GM23338 (cell line): ENCODE measurements at regions not wholly inside any gene's neighbourhood (a gene's known extent, or its start where the extent isn't known, plus 50 kb on each side); places are given as distances from the start of the nearest gene placed in this dataset.

Source experiments
- ATAC-seq: fragments of 200-7000 bp; cut with Tn5 transposase; 3 replicates; pipeline ENCODE4 v1.9.1; 2020
- DNase-seq: peaks from one replicate; pipeline ENCODE4 v3.0.0-alpha.2; 2015; ENCODE audit warnings: low spot score
- H2AFZ ChIP-seq: fragments of 200-600 bp; sonication (generic); 2 replicates; pipeline ENCODE4 v1.8.0; 2016; ENCODE audit warnings: antibody characterized with exemption, mild to moderate bottlenecking, moderate library complexity
- H3F3A ChIP-seq: fragments of 200-600 bp; sonication (generic); replicated peaks from 2 replicates; pipeline ENCODE4 v1.8.0; 2017; ENCODE audit warnings: antibody characterized with exemption, mixed run types, low read depth
- H3K27ac ChIP-seq: fragments of 200-600 bp; sonication (generic); 2 replicates; pipeline ENCODE4 v1.6.1; 2016; ENCODE audit warnings: low read depth
- H3K27me3 ChIP-seq: fragments of 200-600 bp; sonication (generic); 2 replicates; pipeline ENCODE4 v1.8.0; 2016; ENCODE audit warnings: mild to moderate bottlenecking, mixed run types, moderate library complexity; ENCODE audit not compliant: insufficient read depth
- H3K36me3 ChIP-seq: fragments of 200-600 bp; sonication (generic); 2 replicates; pipeline ENCODE4 v1.8.0; 2016; ENCODE audit warnings: mild to moderate bottlenecking; ENCODE audit not compliant: insufficient read depth
- H3K4me1 ChIP-seq: fragments of 200-600 bp; sonication (generic); 2 replicates; pipeline ENCODE4 v1.8.0; 2016; ENCODE audit warnings: mild to moderate bottlenecking, moderate library complexity; ENCODE audit not compliant: insufficient read depth
- H3K4me2 ChIP-seq: fragments of 200-600 bp; sonication (generic); 2 replicates; pipeline ENCODE4 v1.7.1; 2017; ENCODE audit warnings: mixed run types
- H3K4me3 ChIP-seq: fragments of 200-600 bp; sonication (generic); 2 replicates; pipeline ENCODE4 v1.6.1; 2016; ENCODE audit warnings: mixed run types
- H3K79me2 ChIP-seq: fragments of 200-600 bp; sonication (generic); replicated peaks from 2 replicates; pipeline ENCODE4 v1.8.0; 2017; ENCODE audit warnings: mild to moderate bottlenecking; ENCODE audit not compliant: insufficient read depth
- H3K9me2 ChIP-seq: fragments of 200-600 bp; sonication (generic); 2 replicates; pipeline ENCODE4 v1.8.0; 2017; ENCODE audit not compliant: insufficient read depth
- H4K20me1 ChIP-seq: fragments of 200-600 bp; sonication (generic); replicated peaks from 2 replicates; pipeline ENCODE4 v1.8.0; 2017; ENCODE audit warnings: mild to moderate bottlenecking; ENCODE audit not compliant: insufficient read depth
- H3K27ac Mint-ChIP-seq: 2 replicates; pipeline ENCODE4 v1.8.0; 2020; ENCODE audit warnings: inconsistent platforms, mild to moderate bottlenecking, moderate library complexity, mixed read lengths
- H3K27me3 Mint-ChIP-seq: 3 replicates; pipeline ENCODE4 v1.8.0; 2022; ENCODE audit warnings: low read depth, mild to moderate bottlenecking, moderate library complexity, mixed read lengths, inconsistent platforms; ENCODE audit not compliant: insufficient read depth, poor library complexity
- H3K36me3 Mint-ChIP-seq: 3 replicates; pipeline ENCODE4 v1.8.0; 2021; ENCODE audit warnings: low read depth, mild to moderate bottlenecking, inconsistent platforms, moderate library complexity, mixed read lengths
- H3K4me1 Mint-ChIP-seq: 3 replicates; pipeline ENCODE4 v1.8.0; 2020; ENCODE audit warnings: mild to moderate bottlenecking, inconsistent platforms, mixed read lengths
- H3K4me3 Mint-ChIP-seq: 3 replicates; pipeline ENCODE4 v1.8.0; 2021; ENCODE audit warnings: moderate library complexity, mild to moderate bottlenecking, inconsistent platforms, mixed read lengths
- H3K9me3 Mint-ChIP-seq: 3 replicates; pipeline ENCODE4 v1.8.0; 2020; ENCODE audit warnings: moderate library complexity, mild to moderate bottlenecking, inconsistent platforms, mixed read lengths
- CREB1 ChIP-seq: fragments of 250-450 bp; sonication (Bioruptor Pico); IDR thresholded peaks from 2 replicates; pipeline ENCODE4 v1.5.0; 2020; ENCODE audit warnings: low read depth, mild to moderate bottlenecking, moderate library complexity
- CTCF ChIP-seq, 2 experiments: fragments of 200-600 bp in 1 of 2; sonication (generic) in 1 of 2; conservative IDR thresholded peaks; 2 replicates each; pipeline versions ENCODE4 v1.5.1 to v1.6.1; 2016 to 2017; ENCODE audit warnings: antibody characterized with exemption in 2 of 2, low read depth in 2 of 2, mild to moderate bottlenecking in 2 of 2, moderate library complexity in 1 of 2
- ETS1 ChIP-seq: IDR thresholded peaks from 2 replicates; pipeline ENCODE4 v1.6.1; 2016; ENCODE audit warnings: antibody characterized with exemption
- EZH2 ChIP-seq: fragments of 200-600 bp; sonication (generic); IDR thresholded peaks from one replicate; pipeline ENCODE4 v1.8.0; 2017; ENCODE audit warnings: antibody characterized with exemption, mild to moderate bottlenecking, low read depth; ENCODE audit not compliant: unreplicated experiment
- EZH2phosphoT487 ChIP-seq: fragments of 200-600 bp; sonication (generic); IDR thresholded peaks from one replicate; pipeline ENCODE4 v1.8.1; 2018; ENCODE audit warnings: antibody characterized with exemption; ENCODE audit not compliant: unreplicated experiment
- JUNB ChIP-seq: IDR thresholded peaks from one replicate; pipeline ENCODE4 v1.6.1; 2016; ENCODE audit warnings: antibody characterized with exemption; ENCODE audit not compliant: unreplicated experiment
- NANOG ChIP-seq: IDR thresholded peaks from 2 replicates; pipeline ENCODE4 v1.6.1; 2016; ENCODE audit warnings: antibody characterized with exemption, borderline replicate concordance
- POLR2AphosphoS5 ChIP-seq: IDR thresholded peaks from 2 replicates; pipeline ENCODE4 v1.6.1; 2016; ENCODE audit warnings: antibody characterized with exemption, low read depth
- REST ChIP-seq: IDR thresholded peaks from one replicate; pipeline ENCODE4 v1.6.1; 2018; ENCODE audit warnings: antibody characterized with exemption; ENCODE audit not compliant: unreplicated experiment
- STAT1 ChIP-seq: IDR thresholded peaks from one replicate; pipeline ENCODE4 v1.6.1; 2016; ENCODE audit warnings: antibody characterized with exemption; ENCODE audit not compliant: unreplicated experiment
- ZNF114 ChIP-seq: fragments of 250-450 bp; sonication (Bioruptor Pico); IDR thresholded peaks from 2 replicates; pipeline ENCODE4 v1.5.0; 2020; ENCODE audit warnings: mild to moderate bottlenecking, moderate library complexity
- ZNF331 ChIP-seq: fragments of 250-450 bp; sonication (Bioruptor Pico); IDR thresholded peaks from 2 replicates; pipeline ENCODE4 v1.5.0; 2020; ENCODE audit warnings: low read depth, mild to moderate bottlenecking, moderate library complexity
- TF ChIP-seq, protein P1 (sequence below): fragments of 250-450 bp; sonication (Bioruptor Pico); IDR thresholded peaks from 2 replicates; pipeline ENCODE4 v1.5.0; 2020; ENCODE audit warnings: mild to moderate bottlenecking, moderate library complexity

DNA sequence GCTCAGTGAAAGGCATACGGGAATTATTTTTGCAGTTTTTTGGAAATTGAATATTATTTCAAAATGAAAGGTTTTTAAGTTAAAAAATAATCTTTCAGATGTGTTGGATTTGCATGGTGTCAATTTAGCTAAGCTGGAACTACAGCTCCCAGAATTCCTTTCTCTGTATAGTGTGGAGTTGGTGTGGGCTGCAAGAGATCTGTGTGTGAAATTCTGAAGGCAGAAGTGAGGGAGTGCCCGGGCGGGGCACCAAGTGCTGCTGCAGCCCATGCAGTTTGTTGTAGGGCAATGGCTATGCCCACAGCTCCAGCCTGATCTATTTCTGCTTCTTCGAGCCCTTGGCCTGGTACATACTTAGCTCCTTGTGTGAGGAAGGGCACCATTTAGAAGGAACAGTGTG, 60.5 kb upstream of the CSF1 start:
- Mint-ChIP-seq H3K36me3 (no peaks in the 10 kb centered on the region), H3K27me3 (no peaks in the 10 kb centered on the region), H3K4me3 (no peak overlapping the region), H3K9me3 (no peaks in the 10 kb centered on the region; the same call in 2 of the 3 replicates), H3K4me1 (no peaks in the 10 kb centered on the region), H3K27ac (no peak overlapping the region)
- Histone ChIP-seq H3K4me1 (no peaks in the 10 kb centered on the region), H3K27ac (no peak overlapping the region), H3K27me3 (no peaks in the 10 kb centered on the region), H3K36me3 (no peaks in the 10 kb centered on the region), H4K20me1 (no peaks in the 10 kb centered on the region; the same call in 1 of the 2 replicates), H3K79me2 (no peaks in the 10 kb centered on the region), H2AFZ (no peak overlapping the region), H3F3A (no peaks in the 10 kb centered on the region), H3K4me3 (no peak overlapping the region), H3K4me2 (no peak overlapping the region), H3K9me2 (no peaks in the 10 kb centered on the region; the same call in 1 of the 2 replicates)
- ATAC-seq, result no peak
- TF ChIP-seq JUNB (no peak), STAT1 (no peak), EZH2phosphoT487 (no peak), NANOG (no peak), REST (no peak), ZNF114 (CRISPR knock-in tag) (no peak), ZNF331 (CRISPR knock-in tag) (no peak), CREB1 (CRISPR knock-in tag) (no peak), CTCF (conservative IDR thresholded peaks at IDR 0.05; ENCODE audit: low read depth in 2 of 2) (no peak), POLR2AphosphoS5 (no peak), EZH2 (no peak), ETS1 (no peak)
- TF ChIP-seq, protein P1, sequence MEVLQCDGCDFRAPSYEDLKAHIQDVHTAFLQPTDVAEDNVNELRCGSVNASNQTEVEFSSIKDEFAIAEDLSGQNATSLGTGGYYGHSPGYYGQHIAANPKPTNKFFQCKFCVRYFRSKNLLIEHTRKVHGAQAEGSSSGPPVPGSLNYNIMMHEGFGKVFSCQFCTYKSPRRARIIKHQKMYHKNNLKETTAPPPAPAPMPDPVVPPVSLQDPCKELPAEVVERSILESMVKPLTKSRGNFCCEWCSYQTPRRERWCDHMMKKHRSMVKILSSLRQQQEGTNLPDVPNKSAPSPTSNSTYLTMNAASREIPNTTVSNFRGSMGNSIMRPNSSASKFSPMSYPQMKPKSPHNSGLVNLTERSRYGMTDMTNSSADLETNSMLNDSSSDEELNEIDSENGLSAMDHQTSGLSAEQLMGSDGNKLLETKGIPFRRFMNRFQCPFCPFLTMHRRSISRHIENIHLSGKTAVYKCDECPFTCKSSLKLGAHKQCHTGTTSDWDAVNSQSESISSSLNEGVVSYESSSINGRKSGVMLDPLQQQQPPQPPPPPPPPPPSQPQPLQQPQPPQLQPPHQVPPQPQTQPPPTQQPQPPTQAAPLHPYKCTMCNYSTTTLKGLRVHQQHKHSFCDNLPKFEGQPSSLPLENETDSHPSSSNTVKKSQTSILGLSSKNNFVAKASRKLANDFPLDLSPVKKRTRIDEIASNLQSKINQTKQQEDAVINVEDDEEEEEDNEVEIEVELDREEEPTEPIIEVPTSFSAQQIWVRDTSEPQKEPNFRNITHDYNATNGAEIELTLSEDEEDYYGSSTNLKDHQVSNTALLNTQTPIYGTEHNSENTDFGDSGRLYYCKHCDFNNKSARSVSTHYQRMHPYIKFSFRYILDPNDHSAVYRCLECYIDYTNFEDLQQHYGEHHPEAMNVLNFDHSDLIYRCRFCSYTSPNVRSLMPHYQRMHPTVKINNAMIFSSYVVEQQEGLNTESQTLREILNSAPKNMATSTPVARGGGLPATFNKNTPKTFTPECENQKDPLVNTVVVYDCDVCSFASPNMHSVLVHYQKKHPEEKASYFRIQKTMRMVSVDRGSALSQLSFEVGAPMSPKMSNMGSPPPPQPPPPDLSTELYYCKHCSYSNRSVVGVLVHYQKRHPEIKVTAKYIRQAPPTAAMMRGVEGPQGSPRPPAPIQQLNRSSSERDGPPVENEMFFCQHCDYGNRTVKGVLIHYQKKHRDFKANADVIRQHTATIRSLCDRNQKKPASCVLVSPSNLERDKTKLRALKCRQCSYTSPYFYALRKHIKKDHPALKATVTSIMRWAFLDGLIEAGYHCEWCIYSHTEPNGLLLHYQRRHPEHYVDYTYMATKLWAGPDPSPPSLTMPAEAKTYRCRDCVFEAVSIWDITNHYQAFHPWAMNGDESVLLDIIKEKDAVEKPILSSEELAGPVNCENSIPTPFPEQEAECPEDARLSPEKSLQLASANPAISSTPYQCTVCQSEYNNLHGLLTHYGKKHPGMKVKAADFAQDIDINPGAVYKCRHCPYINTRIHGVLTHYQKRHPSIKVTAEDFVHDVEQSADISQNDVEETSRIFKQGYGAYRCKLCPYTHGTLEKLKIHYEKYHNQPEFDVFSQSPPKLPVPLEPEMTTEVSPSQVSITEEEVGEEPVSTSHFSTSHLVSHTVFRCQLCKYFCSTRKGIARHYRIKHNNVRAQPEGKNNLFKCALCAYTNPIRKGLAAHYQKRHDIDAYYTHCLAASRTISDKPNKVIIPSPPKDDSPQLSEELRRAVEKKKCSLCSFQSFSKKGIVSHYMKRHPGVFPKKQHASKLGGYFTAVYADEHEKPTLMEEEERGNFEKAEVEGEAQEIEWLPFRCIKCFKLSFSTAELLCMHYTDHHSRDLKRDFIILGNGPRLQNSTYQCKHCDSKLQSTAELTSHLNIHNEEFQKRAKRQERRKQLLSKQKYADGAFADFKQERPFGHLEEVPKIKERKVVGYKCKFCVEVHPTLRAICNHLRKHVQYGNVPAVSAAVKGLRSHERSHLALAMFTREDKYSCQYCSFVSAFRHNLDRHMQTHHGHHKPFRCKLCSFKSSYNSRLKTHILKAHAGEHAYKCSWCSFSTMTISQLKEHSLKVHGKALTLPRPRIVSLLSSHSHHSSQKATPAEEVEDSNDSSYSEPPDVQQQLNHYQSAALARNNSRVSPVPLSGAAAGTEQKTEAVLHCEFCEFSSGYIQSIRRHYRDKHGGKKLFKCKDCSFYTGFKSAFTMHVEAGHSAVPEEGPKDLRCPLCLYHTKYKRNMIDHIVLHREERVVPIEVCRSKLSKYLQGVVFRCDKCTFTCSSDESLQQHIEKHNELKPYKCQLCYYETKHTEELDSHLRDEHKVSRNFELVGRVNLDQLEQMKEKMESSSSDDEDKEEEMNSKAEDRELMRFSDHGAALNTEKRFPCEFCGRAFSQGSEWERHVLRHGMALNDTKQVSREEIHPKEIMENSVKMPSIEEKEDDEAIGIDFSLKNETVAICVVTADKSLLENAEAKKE (CRISPR knock-in tag), result no peak
- no peak for DNase-seq
